Astrocyte (in vitro differentiated cells and primary cell): ENCODE measurements at regions not wholly inside any gene's neighbourhood (a gene's known extent, or its start where the extent isn't known, plus 50 kb on each side); places are given as distances from the start of the nearest gene placed in this dataset.

Experiments used
- DNase-seq: peaks from one replicate; pipeline ENCODE4 v3.0.0-alpha.2; 2010; ENCODE audit warnings: low read depth
- FAIRE-seq: peaks from 2 replicates; lab custom pipeline; 2011; peaks lifted over from hg19 to GRCh38; lab: Jason Lieb, UNC
- H2AFZ ChIP-seq: 2 replicates; pipeline ENCODE4 v1.6.0; 2012; ENCODE audit warnings: low read depth, low read length, inconsistent platforms
- H3K27ac ChIP-seq: 2 replicates; pipeline ENCODE4 v1.5.1; 2011; ENCODE audit warnings: low read depth, low read length, inconsistent platforms
- H3K27me3 ChIP-seq: 2 replicates; pipeline ENCODE4 v1.6.0; 2011; ENCODE audit warnings: low read length, inconsistent platforms; ENCODE audit not compliant: insufficient read depth
- H3K36me3 ChIP-seq: 2 replicates; pipeline ENCODE4 v1.5.1; 2011; ENCODE audit warnings: low read length, inconsistent platforms; ENCODE audit not compliant: insufficient read depth
- H3K4me1 ChIP-seq: 2 replicates; pipeline ENCODE4 v1.5.1; 2011; ENCODE audit warnings: low read length, inconsistent platforms; ENCODE audit not compliant: insufficient read depth
- H3K4me2 ChIP-seq: 2 replicates; pipeline ENCODE4 v1.6.0; 2012; ENCODE audit warnings: low read length, inconsistent platforms
- H3K4me3 ChIP-seq: 2 replicates; pipeline ENCODE4 v1.5.1; 2011; ENCODE audit warnings: low read depth, mild to moderate bottlenecking, low read length, inconsistent platforms; ENCODE audit not compliant: insufficient read depth
- H3K79me2 ChIP-seq: 2 replicates; pipeline ENCODE4 v1.6.0; 2012; ENCODE audit warnings: mild to moderate bottlenecking, low read length, inconsistent platforms; ENCODE audit not compliant: insufficient read depth
- H3K9ac ChIP-seq: 2 replicates; pipeline ENCODE4 v1.6.0; 2012; ENCODE audit warnings: mild to moderate bottlenecking, low read length, inconsistent platforms
- H3K9me3 ChIP-seq: 2 replicates; pipeline ENCODE4 v1.5.1; 2012; ENCODE audit warnings: low read depth, mild to moderate bottlenecking, low read length, inconsistent platforms; ENCODE audit not compliant: insufficient read depth
- H4K20me1 ChIP-seq: 2 replicates; pipeline ENCODE4 v1.6.0; 2012; ENCODE audit warnings: low read length, inconsistent platforms; ENCODE audit not compliant: insufficient read depth
- H3K27ac Mint-ChIP-seq: one replicate; pipeline ENCODE4 v1.8.0; 2021; ENCODE audit warnings: mild to moderate bottlenecking, mixed read lengths; ENCODE audit not compliant: unreplicated experiment
- H3K27me3 Mint-ChIP-seq: one replicate; pipeline ENCODE4 v1.8.0; 2021; ENCODE audit warnings: low read depth, mixed read lengths; ENCODE audit not compliant: unreplicated experiment
- H3K36me3 Mint-ChIP-seq: one replicate; pipeline ENCODE4 v1.8.0; 2021; ENCODE audit warnings: low read depth, mixed read lengths; ENCODE audit not compliant: unreplicated experiment
- H3K4me1 Mint-ChIP-seq: one replicate; pipeline ENCODE4 v1.8.0; 2021; ENCODE audit warnings: low read depth, mixed read lengths; ENCODE audit not compliant: unreplicated experiment
- H3K4me3 Mint-ChIP-seq: one replicate; pipeline ENCODE4 v1.8.0; 2021; ENCODE audit warnings: mild to moderate bottlenecking, moderate library complexity, mixed read lengths; ENCODE audit not compliant: unreplicated experiment
- H3K9me3 Mint-ChIP-seq: one replicate; pipeline ENCODE4 v1.8.0; 2021; ENCODE audit warnings: mild to moderate bottlenecking, mixed read lengths; ENCODE audit not compliant: unreplicated experiment
- EZH2 ChIP-seq: IDR thresholded peaks from 2 replicates; pipeline ENCODE4 v1.6.1; 2012; ENCODE audit warnings: mild to moderate bottlenecking, low read length, inconsistent platforms; ENCODE audit not compliant: insufficient read depth
- TF ChIP-seq, protein P1 (sequence below): IDR thresholded peaks from 2 replicates; pipeline ENCODE4 v1.5.1; 2011; ENCODE audit warnings: low read depth, mild to moderate bottlenecking, inconsistent platforms, low read length, moderate library complexity; ENCODE audit not compliant: insufficient read depth

GRCh38 chr1:82542141-82542540 is 741.4 kb downstream of the ADGRL2 start:
- Mint-ChIP-seq H3K4me3 (no peak overlapping the region), H3K4me1 (no peaks in the 10 kb centered on the region), H3K36me3 (no peaks in the 10 kb centered on the region), H3K9me3 (peaks cover 1% of the 10 kb centered on the region), H3K27ac (no peak overlapping the region), H3K27me3 (no peaks in the 10 kb centered on the region)
- no peak for TF ChIP-seq EZH2
- TF ChIP-seq, protein P1, sequence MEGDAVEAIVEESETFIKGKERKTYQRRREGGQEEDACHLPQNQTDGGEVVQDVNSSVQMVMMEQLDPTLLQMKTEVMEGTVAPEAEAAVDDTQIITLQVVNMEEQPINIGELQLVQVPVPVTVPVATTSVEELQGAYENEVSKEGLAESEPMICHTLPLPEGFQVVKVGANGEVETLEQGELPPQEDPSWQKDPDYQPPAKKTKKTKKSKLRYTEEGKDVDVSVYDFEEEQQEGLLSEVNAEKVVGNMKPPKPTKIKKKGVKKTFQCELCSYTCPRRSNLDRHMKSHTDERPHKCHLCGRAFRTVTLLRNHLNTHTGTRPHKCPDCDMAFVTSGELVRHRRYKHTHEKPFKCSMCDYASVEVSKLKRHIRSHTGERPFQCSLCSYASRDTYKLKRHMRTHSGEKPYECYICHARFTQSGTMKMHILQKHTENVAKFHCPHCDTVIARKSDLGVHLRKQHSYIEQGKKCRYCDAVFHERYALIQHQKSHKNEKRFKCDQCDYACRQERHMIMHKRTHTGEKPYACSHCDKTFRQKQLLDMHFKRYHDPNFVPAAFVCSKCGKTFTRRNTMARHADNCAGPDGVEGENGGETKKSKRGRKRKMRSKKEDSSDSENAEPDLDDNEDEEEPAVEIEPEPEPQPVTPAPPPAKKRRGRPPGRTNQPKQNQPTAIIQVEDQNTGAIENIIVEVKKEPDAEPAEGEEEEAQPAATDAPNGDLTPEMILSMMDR, result no peak
- Histone ChIP-seq H3K4me1 (no peaks in the 10 kb centered on the region), H3K4me2 (no peak overlapping the region), H3K36me3 (no peaks in the 10 kb centered on the region), H3K79me2 (no peaks in the 10 kb centered on the region), H3K27me3 (no peaks in the 10 kb centered on the region), H3K4me3 (no peak overlapping the region), H4K20me1 (no peaks in the 10 kb centered on the region), H3K9ac (no peak overlapping the region), H3K9me3 (no peaks in the 10 kb centered on the region), H3K27ac (no peak overlapping the region), H2AFZ (no peak overlapping the region)
- DNase-seq (no peak), FAIRE-seq (no peak)

DNA sequence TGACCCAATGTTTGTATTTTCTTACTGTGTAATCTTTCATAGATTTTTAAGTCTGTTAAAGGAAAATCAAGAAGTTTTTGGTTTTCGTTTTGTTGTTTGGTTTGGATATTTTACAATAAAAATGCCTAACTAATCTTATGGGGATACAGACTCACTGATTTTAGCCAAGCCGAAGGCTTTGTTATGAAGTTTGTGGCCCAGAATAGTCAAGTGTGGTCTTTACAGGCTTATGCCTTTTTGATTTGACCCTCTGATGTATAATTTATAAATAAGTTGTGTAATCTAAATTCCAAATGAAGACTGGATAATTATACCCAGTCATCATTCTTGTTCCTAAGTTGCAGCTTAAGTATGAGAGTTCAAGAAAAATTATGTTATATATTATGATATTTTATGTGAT is 739.3 kb downstream of the ADGRL2 start:
- Mint-ChIP-seq H3K27ac (no peak overlapping the region), H3K9me3 (peaks cover 1% of the 10 kb centered on the region)
- H3K36me3 ChIP-seq, result no peaks in the 10 kb centered on the region

DNA sequence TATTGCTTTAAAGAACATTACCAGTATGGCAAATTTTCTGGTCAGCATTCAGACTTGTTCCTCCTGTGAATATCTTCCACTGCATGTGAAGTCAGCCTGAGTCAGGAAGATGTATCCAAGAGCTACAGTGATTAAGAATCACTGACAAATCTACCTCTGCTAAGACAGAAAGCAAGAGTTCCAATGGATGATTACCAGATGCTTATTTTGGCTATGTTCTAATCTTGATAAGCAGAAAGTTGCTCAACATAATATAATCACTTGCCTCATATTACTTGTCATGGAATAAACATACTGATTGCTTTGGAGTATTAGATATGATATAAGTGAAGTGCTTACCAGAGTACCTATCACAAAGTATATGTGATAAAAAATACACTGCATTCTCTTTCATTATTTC is 738.1 kb downstream of the ADGRL2 start:
- H2AFZ ChIP-seq, result no peak overlapping the region
- H3K4me3 Mint-ChIP-seq, result no peak overlapping the region
- H3K27me3 Mint-ChIP-seq, result no peaks in the 10 kb centered on the region
- no peak overlapping the region for H3K9ac ChIP-seq
- DNase-seq (peak; percentile 74), FAIRE-seq (no peak)
- H3K27ac ChIP-seq, result no peak overlapping the region
- H3K79me2 ChIP-seq, result no peaks in the 10 kb centered on the region
- no peaks in the 10 kb centered on the region for H3K4me1 Mint-ChIP-seq
- peaks cover 2% of the 10 kb centered on the region for H3K9me3 Mint-ChIP-seq
- H3K27ac Mint-ChIP-seq, result no peak overlapping the region
- H3K9me3 ChIP-seq, result no peaks in the 10 kb centered on the region
- no peaks in the 10 kb centered on the region for H3K27me3 ChIP-seq
- H3K4me1 ChIP-seq, result no peaks in the 10 kb centered on the region
- H3K4me2 ChIP-seq, result no peak overlapping the region
- H3K36me3 ChIP-seq, result no peaks in the 10 kb centered on the region
- TF ChIP-seq, protein P1, result no peak
- no peak for TF ChIP-seq EZH2
- H3K4me3 ChIP-seq, result no peak overlapping the region
- H4K20me1 ChIP-seq, result no peaks in the 10 kb centered on the region
- H3K36me3 Mint-ChIP-seq, result no peaks in the 10 kb centered on the region

More for the DNA sequence above, 739.3 kb downstream of the ADGRL2 start:
- no peak overlapping the region for H3K27ac ChIP-seq
- H3K36me3 Mint-ChIP-seq, result no peaks in the 10 kb centered on the region
- no peaks in the 10 kb centered on the region for H3K9me3 ChIP-seq
- no peak overlapping the region for H3K4me3 ChIP-seq
- no peak overlapping the region for H3K9ac ChIP-seq
- H3K27me3 ChIP-seq, result no peaks in the 10 kb centered on the region
- no peaks in the 10 kb centered on the region for H3K4me1 ChIP-seq
- H3K27me3 Mint-ChIP-seq, result no peaks in the 10 kb centered on the region
- no peaks in the 10 kb centered on the region for H4K20me1 ChIP-seq
- H3K4me1 Mint-ChIP-seq, result no peaks in the 10 kb centered on the region
- TF ChIP-seq EZH2, result no peak
- TF ChIP-seq, protein P1, result no peak
- DNase-seq, result no peak
- H2AFZ ChIP-seq, result no peak overlapping the region
- H3K4me2 ChIP-seq, result no peak overlapping the region
- H3K79me2 ChIP-seq, result no peaks in the 10 kb centered on the region
- no peak overlapping the region for H3K4me3 Mint-ChIP-seq
- FAIRE-seq, result no peak
